Neutrophil (primary cell): ENCODE measurements at regions not wholly inside any gene's neighbourhood (a gene's known extent, or its start where the extent isn't known, plus 50 kb on each side); places are given as distances from the start of the nearest gene placed in this dataset.

Experiments
- H3K27ac ChIP-seq: fragments of 200-600 bp; sonication (generic); 2 replicates; pipeline ENCODE4 v1.5.1; 2016; ENCODE audit warnings: mild to moderate bottlenecking, moderate library complexity
- H3K27me3 ChIP-seq: fragments of 200-600 bp; sonication (generic); 2 replicates; pipeline ENCODE4 v1.6.0; 2016; ENCODE audit warnings: mild to moderate bottlenecking
- H3K36me3 ChIP-seq: fragments of 200-600 bp; sonication (generic); 2 replicates; pipeline ENCODE4 v1.5.1; 2017
- H3K4me1 ChIP-seq, 2 experiments: fragments of 200-600 bp in 1 of 2; sonication (generic) in 1 of 2; 1 replicate in 1 of 2; 2 replicates in 1 of 2; pipeline versions ENCODE4 v1.5.1 to v1.6.1; 2013 to 2016; ENCODE audit warnings: low read depth in 1 of 2, low read length in 1 of 2, mild to moderate bottlenecking in 1 of 2, moderate library complexity in 1 of 2; ENCODE audit not compliant: control insufficient read depth in 1 of 2, insufficient read depth in 1 of 2
- H3K4me3 ChIP-seq, 2 experiments: fragments of 200-600 bp in 1 of 2; sonication (generic) in 1 of 2; 1 replicate in 1 of 2; 2 replicates in 1 of 2; pipeline ENCODE4 v1.5.1; 2013 to 2016; ENCODE audit warnings: low read depth in 1 of 2, low read length in 1 of 2, mild to moderate bottlenecking in 1 of 2, moderate library complexity in 1 of 2
- H3K9me3 ChIP-seq: fragments of 200-600 bp; sonication (generic); 2 replicates; pipeline ENCODE4 v1.5.1; 2016
- TF ChIP-seq, protein P1 (sequence below): fragments of 200-600 bp; sonication (generic); IDR thresholded peaks from 2 replicates; pipeline ENCODE4 v1.5.1; 2016; ENCODE audit warnings: antibody characterized with exemption

DNA sequence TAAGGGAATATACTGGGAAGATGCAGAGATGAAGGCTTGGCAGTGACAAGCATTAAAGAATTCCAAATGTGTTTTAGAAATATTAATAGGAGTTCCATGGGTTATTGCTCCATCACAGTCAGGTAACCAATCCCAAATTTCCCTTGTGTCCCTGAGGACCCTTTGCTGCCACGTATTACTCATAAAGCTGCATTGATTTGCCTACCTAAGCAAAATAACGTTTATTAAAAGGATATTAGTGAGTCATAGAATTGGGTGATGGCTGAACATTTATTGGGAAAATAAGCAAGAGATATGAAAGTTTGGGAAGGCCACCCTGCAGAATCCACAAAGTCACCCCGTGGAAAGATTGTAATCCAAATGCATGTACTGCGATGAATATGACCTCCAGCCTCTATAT lies 782.1 kb downstream of the RAPGEF2 start:
- no peaks in the 10 kb centered on the region for H3K9me3 ChIP-seq
- H3K4me1 ChIP-seq, result no peaks in the 10 kb centered on the region
- H3K27ac ChIP-seq, result no peak overlapping the region
- TF ChIP-seq, protein P1, sequence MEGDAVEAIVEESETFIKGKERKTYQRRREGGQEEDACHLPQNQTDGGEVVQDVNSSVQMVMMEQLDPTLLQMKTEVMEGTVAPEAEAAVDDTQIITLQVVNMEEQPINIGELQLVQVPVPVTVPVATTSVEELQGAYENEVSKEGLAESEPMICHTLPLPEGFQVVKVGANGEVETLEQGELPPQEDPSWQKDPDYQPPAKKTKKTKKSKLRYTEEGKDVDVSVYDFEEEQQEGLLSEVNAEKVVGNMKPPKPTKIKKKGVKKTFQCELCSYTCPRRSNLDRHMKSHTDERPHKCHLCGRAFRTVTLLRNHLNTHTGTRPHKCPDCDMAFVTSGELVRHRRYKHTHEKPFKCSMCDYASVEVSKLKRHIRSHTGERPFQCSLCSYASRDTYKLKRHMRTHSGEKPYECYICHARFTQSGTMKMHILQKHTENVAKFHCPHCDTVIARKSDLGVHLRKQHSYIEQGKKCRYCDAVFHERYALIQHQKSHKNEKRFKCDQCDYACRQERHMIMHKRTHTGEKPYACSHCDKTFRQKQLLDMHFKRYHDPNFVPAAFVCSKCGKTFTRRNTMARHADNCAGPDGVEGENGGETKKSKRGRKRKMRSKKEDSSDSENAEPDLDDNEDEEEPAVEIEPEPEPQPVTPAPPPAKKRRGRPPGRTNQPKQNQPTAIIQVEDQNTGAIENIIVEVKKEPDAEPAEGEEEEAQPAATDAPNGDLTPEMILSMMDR, result no peak
- no peak overlapping the region for H3K4me3 ChIP-seq
- H3K27me3 ChIP-seq, result no peaks in the 10 kb centered on the region
- no peaks in the 10 kb centered on the region for H3K36me3 ChIP-seq

- no peaks in the 10 kb centered on the region for H3K9me3 ChIP-seq
- no peaks in the 10 kb centered on the region for H3K4me1 ChIP-seq
- TF ChIP-seq, protein P1, result no peak
- H3K4me3 ChIP-seq, result no peak overlapping the region
- H3K36me3 ChIP-seq, result no peaks in the 10 kb centered on the region
- no peak overlapping the region for H3K27ac ChIP-seq
- no peaks in the 10 kb centered on the region for H3K27me3 ChIP-seq
Measured at GRCh38 chr4:159899596-159899995, 796.7 kb downstream of the RAPGEF2 start.

GRCh38 chr4:159900562-159900961 lies 797.7 kb downstream of the RAPGEF2 start:
- Histone ChIP-seq H3K4me1 (no peaks in the 10 kb centered on the region), H3K27ac (no peak overlapping the region), H3K36me3 (no peaks in the 10 kb centered on the region), H3K4me3 (no peak overlapping the region), H3K27me3 (no peaks in the 10 kb centered on the region), H3K9me3 (no peaks in the 10 kb centered on the region)
- TF ChIP-seq, protein P1, result no peak

- Histone ChIP-seq H3K4me1 (no peaks in the 10 kb centered on the region), H3K4me3 (no peak overlapping the region), H3K9me3 (no peaks in the 10 kb centered on the region), H3K27ac (no peak overlapping the region), H3K36me3 (no peaks in the 10 kb centered on the region), H3K27me3 (no peaks in the 10 kb centered on the region)
- TF ChIP-seq, protein P1, result no peak
Measured at GRCh38 chr4:159902648-159903047, 799.8 kb downstream of the RAPGEF2 start.

DNA sequence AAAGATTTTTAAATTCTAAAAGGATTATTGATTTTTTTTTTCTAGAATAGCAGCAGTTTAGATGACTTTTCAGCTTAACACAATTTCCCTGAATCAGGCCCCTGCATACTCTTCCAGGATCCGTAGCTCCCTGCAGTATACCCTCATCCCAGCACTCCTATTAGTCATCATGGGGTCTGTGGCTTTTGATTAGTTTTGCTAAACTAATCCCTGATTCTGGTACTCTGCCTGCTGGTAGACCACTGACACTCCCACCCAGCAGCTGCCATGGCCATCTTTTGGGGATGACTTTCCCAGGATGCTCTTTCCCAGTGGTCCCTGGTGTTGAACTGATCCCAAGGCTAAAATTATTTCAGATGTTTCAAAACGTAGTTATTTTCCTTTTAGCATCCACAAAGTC lies 802.0 kb downstream of the RAPGEF2 start:
- H3K4me3 ChIP-seq, result no peak overlapping the region
- H3K27ac ChIP-seq, result no peak overlapping the region
- no peaks in the 10 kb centered on the region for H3K4me1 ChIP-seq
- H3K9me3 ChIP-seq, result no peaks in the 10 kb centered on the region
- no peaks in the 10 kb centered on the region for H3K36me3 ChIP-seq
- no peaks in the 10 kb centered on the region for H3K27me3 ChIP-seq
- TF ChIP-seq, protein P1, result no peak

GRCh38 chr4:159906051-159906450 lies 803.2 kb downstream of the RAPGEF2 start:
- Histone ChIP-seq H3K36me3 (no peaks in the 10 kb centered on the region), H3K4me3 (no peak overlapping the region), H3K4me1 (no peaks in the 10 kb centered on the region), H3K9me3 (no peaks in the 10 kb centered on the region), H3K27me3 (no peaks in the 10 kb centered on the region), H3K27ac (no peak overlapping the region)
- TF ChIP-seq, protein P1, result no peak
